Left lung (tissue), 4 donors: ENCODE measurements at regions not wholly inside any gene's neighbourhood (a gene's known extent, or its start where the extent isn't known, plus 50 kb on each side); places are given as distances from the start of the nearest gene placed in this dataset.

Source experiments
- ATAC-seq: fragments of 200-7000 bp; cut with Tn5 transposase; one replicate; pipeline ENCODE4 v1.9.1; 2020; ENCODE audit warnings: moderate library complexity
- DNase-seq, 4 donors: peaks; one replicate each; pipeline ENCODE4 v3.0.0-alpha.2; 2013 to 2020
- H3K27ac ChIP-seq, 2 donors: fragments of 200-600 bp; sonication (generic) in 1 of 2; one replicate each; pipeline versions ENCODE4 v1.5.0 to v1.8.0; 2020 to 2021
- H3K27me3 ChIP-seq, 2 donors: fragments of 200-600 bp; sonication (generic) in 1 of 2; one replicate each; pipeline versions ENCODE4 v1.5.0 to v1.8.0; 2020 to 2021
- H3K36me3 ChIP-seq, 2 donors: fragments of 200-600 bp; sonication (generic) in 1 of 2; one replicate each; pipeline versions ENCODE4 v1.5.0 to v1.8.0; 2020 to 2021
- H3K4me1 ChIP-seq, 2 donors: fragments of 200-600 bp; one replicate each; pipeline ENCODE4 v1.8.0; 2021
- H3K4me3 ChIP-seq, 2 donors: fragments of 200-600 bp; sonication (generic) in 1 of 2; one replicate each; pipeline versions ENCODE4 v1.5.0 to v1.8.0; 2020 to 2021; ENCODE audit warnings: mild to moderate bottlenecking in 1 of 2
- H3K9me3 ChIP-seq, 2 donors: fragments of 200-600 bp; sonication (generic) in 1 of 2; one replicate each; pipeline versions ENCODE4 v1.5.0 to v1.8.0; 2020 to 2021
- CTCF ChIP-seq, 2 donors: fragments of 200-600 bp; sonication (generic) in 1 of 2; IDR thresholded peaks; one replicate each; pipeline versions ENCODE4 v1.5.0 to v1.8.0; 2021; ENCODE audit warnings: antibody characterized with exemption in 2 of 2
- intact Hi-C, 2 donors: fragments of 100-400 bp; cut with DNase I; formaldehyde crosslinking; loops; one replicate each; pipeline versions ENCODE4 v1.11.2 to v1.14.2; 2022
- donor health status: DM: no; HTN: yes; CAD: no.
- donor health status: DM: no; HTN: no; CAD: no.

GRCh38 chr11:70757241-70757640 lies 358.9 kb downstream of the CTTN start:
- Histone ChIP-seq H3K4me3 (no peak overlapping the region), H3K36me3 (no peaks in the 10 kb centered on the region), H3K27ac (no peak overlapping the region), H3K9me3 (peaks cover 0 to 3% of the 10 kb centered on the region in 2 donors), H3K4me1 (no peaks in the 10 kb centered on the region), H3K27me3 (peaks cover 0 to 17% of the 10 kb centered on the region in 2 donors)
- DNase-seq, result no peak
- intact Hi-C loops, result loop anchor here in 1 of 2 donors (5.0 kb wide), 1 partner anchor 290 kb away; no protein-coding TSS in a partner anchor
- no peak for ATAC-seq
- TF ChIP-seq CTCF (IDR thresholded peaks at IDR 0.05), result no peak

GRCh38 chr11:70758206-70758605 lies 359.9 kb downstream of the CTTN start:
- Histone ChIP-seq H3K36me3 (no peaks in the 10 kb centered on the region), H3K4me3 (no peak overlapping the region), H3K27ac (no peak overlapping the region), H3K27me3 (peaks cover 0 to 17% of the 10 kb centered on the region in 2 donors), H3K9me3 (peaks cover 0 to 3% of the 10 kb centered on the region in 2 donors), H3K4me1 (no peaks in the 10 kb centered on the region)
- intact Hi-C loops, result loop anchor here in 1 of 2 donors (5.0 kb wide), 1 partner anchor 291 kb away; no protein-coding TSS in a partner anchor
- TF ChIP-seq CTCF (IDR thresholded peaks at IDR 0.05), result no peak
- no peak for ATAC-seq
- DNase-seq, result no peak

GRCh38 chr11:70759846-70760245 lies 361.5 kb downstream of the CTTN start:
- Histone ChIP-seq H3K27me3 (peaks cover 0 to 17% of the 10 kb centered on the region in 2 donors), H3K36me3 (no peaks in the 10 kb centered on the region)
- intact Hi-C loops, result loop anchor here in 1 of 2 donors (5.0 kb wide), 1 partner anchor 293 kb away; no protein-coding TSS in a partner anchor

GRCh38 chr11:70760416-70761020 lies 362.2 kb downstream of the CTTN start:
- Histone ChIP-seq H3K27me3 (peaks cover 0 to 15% of the 10 kb centered on the region in 2 donors), H3K4me1 (no peaks in the 10 kb centered on the region), H3K36me3 (no peaks in the 10 kb centered on the region), H3K4me3 (no peak overlapping the region), H3K27ac (no peak overlapping the region), H3K9me3 (peaks cover 0 to 3% of the 10 kb centered on the region in 2 donors)
- TF ChIP-seq CTCF (IDR thresholded peaks at IDR 0.05), result no peak
- ATAC-seq (no peak), DNase-seq (no peak)
- intact Hi-C loops, result no loop called here

More at GRCh38 chr11:70759846-70760245, 361.5 kb downstream of the CTTN start:
- no peak overlapping the region for H3K27ac ChIP-seq
- no peak overlapping the region for H3K4me3 ChIP-seq
- DNase-seq, result no peak
- TF ChIP-seq CTCF (IDR thresholded peaks at IDR 0.05), result no peak
- no peaks in the 10 kb centered on the region for H3K4me1 ChIP-seq
- peaks cover 0 to 3% of the 10 kb centered on the region in 2 donors for H3K9me3 ChIP-seq
- no peak for ATAC-seq

GRCh38 chr11:70761094-70761907 lies 363.0 kb downstream of the CTTN start:
- Histone ChIP-seq H3K36me3 (no peaks in the 10 kb centered on the region), H3K27ac (no peak overlapping the region), H3K4me3 (no peak overlapping the region), H3K9me3 (peaks cover 0 to 3% of the 10 kb centered on the region in 2 donors), H3K27me3 (peaks cover 0 to 7% of the 10 kb centered on the region in 2 donors), H3K4me1 (no peaks in the 10 kb centered on the region)
- intact Hi-C loops, result no loop called here
- TF ChIP-seq CTCF (IDR thresholded peaks at IDR 0.05), result no peak
- no peak for ATAC-seq
- no peak for DNase-seq
